ENCODE measurements at regions not wholly inside any gene's neighbourhood (a gene's known extent, or its start where the extent isn't known, plus 50 kb on each side); places are given as distances from the start of the nearest gene placed in this dataset.
"Not testable (repeated sequence)": the region's sequence is repeated elsewhere in the genome, so short reads cannot be mapped to it uniquely, and the experiment has no call there.

GRCh38 chr5:92687821-92688722 is 892.9 kb downstream of the NR2F1-AS1 start:
- peak; percentile 13 for DNase-seq (ENCODE audit: low read depth)

GRCh38 chr5:92678640-92679039 is 902.4 kb downstream of the NR2F1-AS1 start:
- no peak for DNase-seq (ENCODE audit: low read depth)

GRCh38 chr5:92676215-92677165 is 904.5 kb downstream of the NR2F1-AS1 start:
- DNase-seq (ENCODE audit: low read depth): no peak

- DNase-seq (ENCODE audit: low read depth): no peak
These were observed 906.7 kb downstream of the NR2F1-AS1 start for GRCh38 chr5:92674321-92674720.

GRCh38 chr5:92665506-92665905 is 915.5 kb downstream of the NR2F1-AS1 start:
- DNase-seq (ENCODE audit: low read depth): no peak

GRCh38 chr5:92662741-92663140 is 918.3 kb downstream of the NR2F1-AS1 start:
- DNase-seq (ENCODE audit: low read depth): no peak

- DNase-seq (ENCODE audit: low read depth): no peak
These were observed 921.8 kb downstream of the NR2F1-AS1 start for GRCh38 chr5:92659246-92659645.

- DNase-seq (ENCODE audit: low read depth): not testable (repeated sequence)
These were observed 926.4 kb downstream of the NR2F1-AS1 start for GRCh38 chr5:92654601-92655000.

- no peak for DNase-seq (ENCODE audit: low read depth)
These were observed 927.1 kb downstream of the NR2F1-AS1 start for GRCh38 chr5:92653730-92654461.

GRCh38 chr5:92652756-92653155 is 928.3 kb downstream of the NR2F1-AS1 start:
- DNase-seq (ENCODE audit: low read depth): peak; percentile 24

- DNase-seq (ENCODE audit: low read depth): no peak
These were observed 936.6 kb downstream of the NR2F1-AS1 start for GRCh38 chr5:92644266-92644886.

GRCh38 chr5:92641031-92641962 is 939.7 kb downstream of the NR2F1-AS1 start:
- peak; percentile 53 for DNase-seq (ENCODE audit: low read depth)

GRCh38 chr5:92640340-92640739 is 940.7 kb downstream of the NR2F1-AS1 start:
- no peak for DNase-seq (ENCODE audit: low read depth)

GRCh38 chr5:92637960-92638359 is 943.1 kb downstream of the NR2F1-AS1 start:
- no peak for DNase-seq (ENCODE audit: low read depth)

- DNase-seq (ENCODE audit: low read depth): no peak
These were observed 943.8 kb downstream of the NR2F1-AS1 start for GRCh38 chr5:92637247-92637646.

- DNase-seq (ENCODE audit: low read depth): no peak
These were observed 946.0 kb downstream of the NR2F1-AS1 start for GRCh38 chr5:92635001-92635461.

- no peak for DNase-seq (ENCODE audit: low read depth)
These were observed 947.0 kb downstream of the NR2F1-AS1 start for GRCh38 chr5:92633875-92634487.

- no peak for DNase-seq (ENCODE audit: low read depth)
These were observed 947.8 kb downstream of the NR2F1-AS1 start for GRCh38 chr5:92633176-92633575.

- DNase-seq (ENCODE audit: low read depth): not testable (repeated sequence)
These were observed 949.8 kb downstream of the NR2F1-AS1 start for GRCh38 chr5:92631237-92631701.

GRCh38 chr5:92629574-92629973 is 951.4 kb downstream of the NR2F1-AS1 start:
- DNase-seq (ENCODE audit: low read depth): no peak
